Ramos (cell line): ENCODE measurements at regions not wholly inside any gene's neighbourhood (a gene's known extent, or its start where the extent isn't known, plus 50 kb on each side); places are given as distances from the start of the nearest gene placed in this dataset.
"Not testable (repeated sequence)": the region's sequence is repeated elsewhere in the genome, so short reads cannot be mapped to it uniquely, and the experiment has no call there.

ENCODE experiments used
- in situ Hi-C: fragments of 300-500 bp; cut with MboI; formaldehyde crosslinking; loops from one replicate; pipeline ENCODE4 v1.14.3; 2022; ENCODE audit warnings: low sequenced_read_pairs; ENCODE audit not compliant: unreplicated experiment

DNA sequence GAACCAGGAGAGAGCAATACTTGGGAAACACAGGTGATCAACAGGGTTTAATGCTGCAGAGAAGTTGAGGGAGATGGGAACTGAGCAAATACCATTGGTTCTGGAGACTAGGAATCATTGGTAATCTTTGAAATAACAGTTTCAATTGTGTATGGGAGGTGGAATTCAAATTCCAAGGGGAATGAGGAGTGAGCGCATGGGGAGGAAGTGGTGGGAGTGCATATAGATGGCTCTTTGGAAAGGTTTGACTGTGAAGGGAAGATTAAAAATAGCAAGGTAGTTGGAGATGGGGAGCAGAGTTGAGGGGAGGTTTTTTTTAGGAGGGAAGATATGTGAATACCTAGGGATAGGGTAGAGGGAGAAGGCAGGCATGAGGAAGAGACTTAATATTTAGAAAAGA lies 51.1 kb upstream of the ROPN1 start:
- in situ Hi-C loops, result no loop called here

DNA sequence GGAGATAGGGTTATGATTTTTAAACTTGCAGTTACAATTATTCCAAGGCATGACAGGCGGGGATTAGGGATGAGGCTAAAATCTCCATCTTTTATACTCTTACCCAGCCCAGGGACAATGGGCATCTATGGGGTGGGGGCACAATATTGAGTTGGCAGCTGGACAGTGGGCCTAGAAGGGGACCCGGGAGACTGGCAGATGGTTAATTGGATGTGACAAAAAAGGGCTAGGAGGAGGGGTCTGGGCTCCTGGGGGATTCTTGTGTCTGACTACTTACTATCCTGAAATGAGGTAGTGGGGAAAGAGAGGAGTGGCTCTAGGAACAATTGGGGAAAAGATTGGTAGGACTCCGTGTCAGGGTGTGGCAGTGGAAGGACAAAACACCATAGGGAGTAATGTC lies 53.0 kb upstream of the ROPN1 start:
- in situ Hi-C loops, result no loop called here

DNA sequence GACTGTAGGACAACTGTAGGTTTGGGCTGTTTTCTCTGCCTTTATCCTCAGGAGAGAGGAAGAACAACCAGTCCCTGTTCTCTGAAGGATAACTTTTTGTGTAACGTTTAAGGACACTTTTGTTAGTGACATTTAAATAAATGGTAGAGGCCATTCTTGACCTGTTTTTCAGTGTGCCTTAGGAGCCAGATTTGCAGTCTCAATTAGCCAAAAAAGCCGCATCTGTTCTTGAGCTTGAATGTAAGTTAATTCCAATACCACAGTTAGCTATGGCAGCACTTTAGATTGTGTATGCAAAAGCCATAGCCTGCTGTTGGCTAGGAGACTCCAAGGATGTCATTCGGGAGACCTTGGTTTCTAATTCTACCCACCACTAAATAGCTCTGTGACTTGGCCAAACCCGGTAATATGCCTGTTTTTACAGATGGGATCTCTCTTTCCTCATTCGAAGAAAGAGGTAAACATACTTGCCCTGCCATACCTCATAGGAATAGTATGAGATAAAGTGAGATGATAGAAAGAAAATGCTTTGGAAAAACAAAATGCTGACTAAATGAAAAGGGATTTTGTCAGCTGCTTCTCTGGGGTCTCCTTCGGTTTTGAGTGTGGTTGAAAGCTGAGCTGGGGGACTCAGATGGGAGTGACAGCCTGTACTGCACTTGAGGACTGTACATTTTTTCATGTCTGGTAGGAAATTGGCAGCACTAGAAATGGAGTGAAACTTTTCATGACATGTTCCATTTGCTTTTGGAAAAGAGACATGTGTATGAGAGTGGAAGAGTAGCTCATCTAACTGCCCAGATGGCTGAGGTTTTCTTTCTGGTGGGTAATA lies 57.3 kb upstream of the ROPN1 start:
- in situ Hi-C loops, result no loop called here

DNA sequence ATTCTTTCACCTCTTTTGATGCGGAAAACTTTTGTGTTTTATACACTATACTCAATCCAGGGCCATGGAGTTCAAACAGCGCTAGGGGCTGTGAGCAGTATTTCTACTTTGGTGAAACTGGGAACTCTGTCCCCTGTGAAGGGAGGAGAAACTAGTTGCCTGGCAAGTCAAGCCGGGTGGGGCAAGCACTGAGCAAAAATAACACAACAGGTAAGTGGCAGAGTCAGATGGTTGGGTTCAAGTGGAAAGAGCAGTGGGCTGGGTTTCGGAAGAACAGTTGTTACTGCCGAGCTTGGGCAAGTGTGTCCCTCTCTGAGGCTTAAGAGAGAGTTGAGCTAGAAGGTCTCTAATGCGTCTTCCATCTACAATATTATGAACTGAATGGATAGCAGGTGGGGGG lies 59.7 kb upstream of the ROPN1 start:
- in situ Hi-C loops, result no loop called here

DNA sequence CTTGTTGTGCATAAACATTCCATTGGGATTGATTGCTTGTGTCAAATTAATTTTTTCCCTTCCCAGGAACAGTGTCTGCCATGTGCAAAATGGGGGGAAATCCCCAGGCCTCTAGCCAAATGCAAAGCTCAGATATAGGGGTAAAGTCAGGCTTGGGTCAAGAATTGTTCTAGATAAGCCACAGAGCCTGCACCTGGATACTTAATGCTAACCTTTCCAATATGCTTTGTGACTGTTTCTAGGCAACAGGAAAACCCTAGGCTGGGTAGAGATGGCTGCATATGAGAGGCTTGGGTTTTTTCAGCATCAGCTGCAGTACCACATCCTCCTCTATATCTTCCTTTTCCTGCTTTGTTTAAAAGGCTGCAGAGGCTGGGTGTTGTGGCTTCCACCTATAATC lies 61.9 kb upstream of the ROPN1 start:
- in situ Hi-C loops, result no loop called here

DNA sequence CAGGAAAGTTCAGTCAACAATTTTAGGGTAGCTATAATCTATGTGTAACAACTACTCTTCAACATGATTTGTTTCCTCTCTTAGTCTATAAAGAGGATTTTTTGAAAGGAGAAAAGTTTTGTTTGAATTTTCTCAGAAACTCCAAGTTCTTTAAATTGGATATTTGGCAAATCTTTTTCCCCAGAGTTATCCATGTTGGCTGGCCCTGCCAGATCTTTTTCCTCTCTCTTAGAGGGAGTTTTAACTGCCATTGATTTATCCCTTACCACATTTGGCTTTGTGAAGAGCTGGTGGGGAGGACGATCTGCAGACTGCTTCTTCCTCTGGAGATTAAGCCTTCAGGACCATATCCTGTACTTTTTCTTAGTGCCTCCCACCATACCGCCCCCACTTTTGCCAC lies 64.9 kb upstream of the ROPN1 start:
- in situ Hi-C loops, result no loop called here

DNA sequence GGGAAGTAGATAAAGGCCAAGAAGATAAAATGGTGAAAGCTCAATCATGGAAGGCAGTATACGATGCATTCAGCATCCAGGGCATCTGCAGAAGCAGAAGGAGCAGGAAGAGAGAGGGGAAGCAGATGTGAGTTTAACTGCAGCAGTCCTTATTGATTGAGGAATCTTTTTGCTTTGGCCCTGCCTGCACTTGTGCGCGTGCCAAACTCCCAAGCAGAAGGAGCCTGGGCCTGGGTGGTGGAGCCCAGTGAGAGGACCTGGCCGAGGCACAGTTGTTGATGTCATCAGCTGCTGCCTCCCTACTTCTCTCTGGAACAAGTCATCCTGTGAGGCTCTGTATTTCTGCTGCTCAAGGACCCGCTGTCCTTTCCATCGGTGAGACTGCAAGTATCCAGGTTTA lies 65.5 kb upstream of the ROPN1 start:
- in situ Hi-C loops, result no loop called here

DNA sequence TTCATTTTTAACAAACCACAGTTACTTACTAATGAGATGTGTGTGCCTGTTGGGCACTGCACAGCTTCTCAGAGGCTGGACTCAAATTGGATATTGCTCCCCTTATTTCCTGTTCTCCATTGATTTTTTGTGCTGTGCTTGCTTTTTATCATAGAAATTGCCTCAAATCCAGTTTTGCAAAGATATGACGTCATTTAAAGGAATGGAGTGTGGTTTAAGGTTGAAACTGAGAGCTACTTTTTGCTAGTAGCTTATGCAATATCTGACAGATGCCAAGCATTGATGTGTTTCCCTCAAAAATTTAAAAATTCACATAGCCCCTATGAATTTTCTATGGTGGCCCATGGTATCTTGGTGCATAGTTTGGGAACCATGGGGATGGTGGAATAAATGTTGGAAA lies 67.7 kb upstream of the ROPN1 start:
- in situ Hi-C loops, result no loop called here

DNA sequence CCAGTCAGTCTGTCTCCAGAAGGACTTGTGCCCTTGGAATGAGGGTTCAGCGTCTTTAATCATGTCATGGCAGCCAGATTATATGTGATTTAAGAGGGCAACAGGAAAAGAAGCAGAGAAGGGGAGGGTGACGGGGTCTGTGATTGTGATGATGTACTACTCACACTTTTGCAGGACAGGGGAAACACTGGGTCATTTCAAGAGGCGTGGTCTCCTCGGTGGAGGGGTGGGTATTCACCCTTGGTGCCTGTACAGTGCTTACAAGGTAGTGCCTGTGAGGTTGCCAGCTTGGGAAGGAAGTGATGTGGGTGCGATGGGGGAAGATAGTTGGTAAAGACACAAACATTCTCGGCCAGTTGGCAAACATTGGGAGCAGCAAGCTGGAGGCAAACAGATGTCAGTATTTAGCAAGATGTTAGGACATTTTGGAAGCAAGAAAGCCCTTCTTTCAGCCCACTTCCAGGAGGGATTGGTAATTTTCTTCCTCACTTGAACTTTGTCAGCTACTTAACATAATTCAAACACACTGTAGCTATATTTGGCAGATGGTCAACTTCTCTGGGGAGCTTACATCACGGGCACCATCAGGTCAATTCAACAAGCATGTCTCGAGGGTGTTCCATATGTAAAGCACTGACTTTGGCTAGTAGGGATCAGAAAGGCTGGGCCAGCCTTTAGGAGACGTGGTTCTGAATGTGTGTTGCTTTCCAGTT lies 71.4 kb upstream of the ROPN1 start:
- in situ Hi-C loops, result no loop called here

DNA sequence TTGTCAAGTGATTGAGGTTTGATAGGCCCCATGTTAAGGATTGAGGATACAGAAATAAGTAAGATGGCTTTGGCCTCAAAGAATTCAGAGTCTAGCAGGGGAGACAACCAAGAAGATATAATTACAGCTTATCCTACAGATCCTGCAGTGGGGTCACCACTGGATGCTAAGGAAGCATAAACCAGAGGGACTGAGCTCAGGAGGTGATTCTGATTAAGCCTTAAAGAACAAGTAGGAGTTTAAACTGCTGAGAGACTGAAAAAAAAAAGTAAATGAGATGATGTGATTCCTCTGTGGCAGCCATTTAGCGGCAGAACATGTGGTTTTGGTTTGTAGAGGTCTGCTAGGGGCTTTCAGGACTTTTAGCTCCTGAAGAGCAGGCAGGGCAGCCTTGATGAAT lies 72.1 kb upstream of the ROPN1 start:
- in situ Hi-C loops, result no loop called here

DNA sequence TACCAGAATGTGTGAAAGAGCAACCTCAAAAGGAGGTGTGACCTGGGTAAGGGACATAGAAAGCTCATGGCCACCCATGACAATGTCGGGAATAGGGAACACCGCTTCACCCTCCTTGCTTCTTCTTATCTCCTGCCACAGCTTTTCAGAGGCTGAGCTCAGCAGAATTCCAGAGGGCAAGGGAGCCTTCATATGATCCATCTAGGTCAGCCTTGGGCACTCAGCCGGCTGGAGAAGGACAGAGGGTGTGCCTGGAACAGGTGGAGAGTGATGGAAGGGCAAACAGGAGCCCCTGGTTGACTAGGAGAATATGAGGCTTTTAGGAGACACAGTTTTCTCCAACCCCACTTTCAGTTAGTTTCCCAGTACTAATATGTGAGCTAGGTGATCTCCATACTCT lies 74.6 kb upstream of the ROPN1 start:
- in situ Hi-C loops, result not testable (repeated sequence)

DNA sequence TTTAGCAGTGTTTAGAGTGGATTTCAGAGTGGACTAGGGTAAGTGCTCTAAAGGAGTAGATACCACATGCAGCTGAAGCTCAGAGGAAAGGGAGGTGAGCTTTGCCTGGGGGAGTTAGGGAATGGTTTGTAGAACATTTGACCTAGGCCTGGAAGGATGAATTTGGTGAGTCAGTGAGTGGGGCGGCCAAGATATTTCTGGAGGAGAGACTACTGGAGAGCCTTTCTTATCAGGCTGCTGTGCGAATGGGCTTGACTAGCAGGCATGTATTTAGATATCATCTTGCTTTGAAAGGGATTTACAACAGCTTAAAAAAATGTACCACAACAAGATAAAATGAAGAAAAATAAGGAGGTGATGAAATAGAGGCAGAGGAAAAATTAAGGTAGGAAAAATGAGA lies 77.8 kb upstream of the ROPN1 start:
- in situ Hi-C loops, result not testable (repeated sequence)

DNA sequence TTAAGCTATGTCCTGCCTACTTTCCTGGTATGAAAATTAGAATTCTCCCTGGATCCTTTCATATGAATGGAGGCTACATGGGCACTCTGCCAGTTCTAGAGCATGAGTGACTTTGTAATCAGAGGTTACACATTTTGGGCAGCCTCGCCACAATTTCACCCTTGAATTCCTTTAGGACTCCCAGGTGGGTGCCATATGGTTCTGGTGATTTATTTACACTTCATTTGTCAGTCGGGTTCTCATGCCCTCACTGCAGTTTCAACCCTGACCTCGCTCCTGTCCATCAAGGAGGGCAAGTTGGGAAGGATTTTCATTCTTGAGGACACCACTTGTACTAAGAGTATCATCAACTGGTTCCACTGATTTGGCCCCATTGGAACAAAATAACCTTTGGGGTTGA lies 83.2 kb upstream of the ROPN1 start:
- in situ Hi-C loops, result not testable (repeated sequence)

DNA sequence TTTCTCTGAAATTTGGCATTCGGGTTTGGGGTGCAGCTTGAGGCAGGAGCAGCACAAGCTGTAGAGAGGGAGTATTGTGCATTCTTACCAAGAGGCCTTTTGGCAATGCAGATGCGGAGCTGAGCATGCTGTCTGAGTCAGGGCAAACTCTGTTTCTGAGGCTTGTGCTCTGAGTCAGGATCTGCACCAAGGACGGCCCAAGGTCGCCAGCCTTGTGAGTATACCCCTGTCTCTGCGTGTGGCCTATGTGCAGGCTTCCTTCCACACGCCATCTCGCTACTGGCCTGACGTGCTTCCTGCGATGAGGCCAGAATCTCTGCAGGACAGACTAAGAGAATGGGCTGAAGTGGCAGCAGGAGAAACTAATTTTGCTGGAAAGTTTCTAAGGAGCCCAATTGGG lies 83.8 kb upstream of the ROPN1 start:
- in situ Hi-C loops, result no loop called here

DNA sequence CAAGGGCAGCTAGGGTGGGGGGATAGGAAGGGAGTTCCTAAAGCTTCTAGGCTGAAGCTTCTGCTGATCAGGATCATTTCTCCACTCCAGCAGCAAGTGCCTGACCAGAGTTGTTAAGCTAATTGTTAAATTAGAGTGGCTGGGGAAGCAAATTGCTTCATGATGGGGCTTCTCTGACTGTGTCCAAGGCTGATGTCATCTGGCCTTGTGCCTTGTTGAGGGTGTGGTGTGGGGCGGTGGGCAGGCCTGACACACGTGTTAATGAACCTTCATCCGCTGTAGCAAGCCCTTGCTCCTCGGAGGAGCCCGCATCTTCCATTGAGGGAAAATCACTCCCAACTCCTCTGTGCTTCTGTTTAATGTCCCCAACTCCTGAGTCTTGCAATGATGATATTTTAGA lies 84.3 kb upstream of the ROPN1 start:
- in situ Hi-C loops, result no loop called here

DNA sequence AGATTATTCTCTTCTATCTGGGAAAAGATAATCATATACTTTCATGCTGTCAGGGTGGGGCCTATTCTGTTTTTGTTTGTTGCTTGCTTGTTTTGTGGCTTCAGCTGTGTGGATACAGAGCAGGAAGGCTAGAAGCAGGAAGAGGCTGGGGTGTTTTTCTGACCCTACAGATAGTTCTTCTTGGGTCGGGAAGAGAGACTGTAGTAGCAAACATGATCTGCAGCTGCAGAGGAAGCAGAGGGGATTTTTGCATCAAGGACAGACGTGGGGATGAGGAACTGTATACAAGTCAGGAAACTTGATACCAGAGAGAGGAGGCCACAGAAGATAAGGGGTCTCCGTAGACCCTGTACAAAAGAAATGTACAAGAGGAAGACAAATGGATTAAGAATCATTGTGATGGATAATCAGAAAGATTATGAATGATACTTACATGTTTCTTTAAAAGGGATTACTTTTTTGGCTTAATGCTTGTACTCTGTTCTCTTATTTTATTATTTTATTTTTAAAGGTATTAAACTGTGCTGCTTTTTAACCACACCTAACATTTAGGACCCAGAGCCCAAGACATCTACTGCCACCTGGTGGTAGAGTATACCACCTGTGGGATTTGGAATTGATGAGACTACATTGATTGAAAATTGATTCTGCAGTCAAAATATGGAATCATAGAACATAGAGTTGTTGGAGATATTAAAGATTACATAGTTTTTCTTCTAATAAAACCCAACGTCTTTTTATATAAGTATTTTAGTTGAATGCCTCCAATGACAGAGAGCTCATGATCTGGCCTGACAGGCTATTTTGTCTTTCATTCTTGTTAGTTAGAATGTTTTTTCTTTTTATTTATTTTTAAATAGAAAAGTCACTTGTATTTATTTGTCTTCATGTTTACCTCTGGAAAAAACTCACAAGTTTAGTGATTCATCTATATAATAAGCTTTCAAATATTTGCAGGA lies 87.3 kb upstream of the ROPN1 start:
- in situ Hi-C loops, result no loop called here

DNA sequence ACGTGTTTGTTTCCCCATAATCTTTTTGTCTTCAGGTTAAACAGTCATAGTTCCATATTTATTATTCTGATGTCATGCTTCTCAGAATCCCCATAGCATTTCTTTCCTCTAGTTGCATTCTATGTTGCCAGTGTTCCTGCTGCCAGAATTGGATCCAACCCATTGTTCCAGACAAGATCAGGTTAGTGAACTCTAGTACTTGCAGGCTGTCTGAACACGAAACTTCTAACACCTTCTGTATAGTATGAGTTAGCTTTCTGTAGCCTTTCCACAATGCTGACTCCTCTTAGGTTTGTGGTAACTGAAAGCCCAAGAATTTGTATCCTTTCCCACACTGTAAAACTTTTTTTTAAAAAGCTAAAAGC lies 88.0 kb upstream of the ROPN1 start:
- in situ Hi-C loops, result no loop called here

DNA sequence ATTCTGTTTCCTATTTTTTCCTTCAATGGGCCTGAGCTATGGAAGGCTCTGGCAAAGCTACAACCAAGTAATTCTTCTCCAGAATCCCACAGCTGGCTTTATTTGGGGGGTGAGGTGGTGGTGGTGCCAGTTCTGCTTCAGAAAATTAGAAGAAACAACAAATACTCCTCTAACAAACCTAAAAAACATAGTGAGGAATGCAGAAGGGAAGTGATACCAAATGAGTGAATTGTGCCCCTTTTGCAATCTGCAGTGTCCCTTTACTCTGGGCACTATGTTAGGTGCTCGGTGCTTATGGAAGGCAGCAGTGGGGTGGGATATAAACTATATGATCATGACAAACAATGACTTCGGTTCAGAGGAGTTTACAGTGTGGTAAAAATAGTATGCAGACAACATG lies 90.4 kb upstream of the ROPN1 start:
- in situ Hi-C loops, result no loop called here

DNA sequence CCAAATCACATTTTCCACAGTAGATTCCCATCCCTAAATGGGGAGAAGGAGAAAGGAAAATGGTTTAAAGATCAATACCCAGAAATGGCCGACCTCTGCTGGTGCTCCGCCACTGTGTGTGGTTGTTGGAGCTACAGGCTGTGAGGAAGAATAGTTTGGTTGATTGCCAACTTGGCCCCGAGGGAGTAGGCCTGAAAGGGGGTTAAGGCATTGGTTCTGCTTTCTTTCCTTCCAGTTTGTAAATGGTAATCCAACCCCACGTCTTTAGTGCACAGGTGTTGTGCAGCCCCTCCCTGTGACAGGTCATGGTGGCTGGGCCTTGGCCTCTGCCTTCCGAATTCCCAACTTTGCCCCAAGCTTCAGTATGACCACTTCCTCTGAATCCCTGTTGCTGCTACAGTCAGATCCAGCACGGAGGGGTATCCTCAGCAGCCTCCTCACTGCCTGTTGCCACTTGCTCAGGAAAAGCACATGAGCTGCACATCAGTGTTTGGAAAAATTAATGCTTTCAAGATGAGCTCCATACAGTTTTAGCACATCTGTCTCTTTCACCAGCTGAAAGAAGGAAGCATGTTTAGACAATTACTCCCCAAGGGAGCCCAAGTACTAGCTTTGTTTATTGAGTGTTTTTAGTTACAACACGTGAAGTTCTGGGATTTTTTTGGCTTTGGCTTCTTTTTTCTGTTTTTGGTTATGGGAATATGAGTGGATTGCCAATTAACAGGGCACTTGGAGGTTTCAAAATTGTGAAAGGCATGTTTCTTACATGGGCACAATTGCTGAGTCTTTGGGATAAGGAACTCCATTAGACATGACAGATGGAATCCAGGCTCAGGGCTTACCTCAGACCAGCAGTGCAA lies 92.3 kb upstream of the ROPN1 start:
- in situ Hi-C loops, result no loop called here

DNA sequence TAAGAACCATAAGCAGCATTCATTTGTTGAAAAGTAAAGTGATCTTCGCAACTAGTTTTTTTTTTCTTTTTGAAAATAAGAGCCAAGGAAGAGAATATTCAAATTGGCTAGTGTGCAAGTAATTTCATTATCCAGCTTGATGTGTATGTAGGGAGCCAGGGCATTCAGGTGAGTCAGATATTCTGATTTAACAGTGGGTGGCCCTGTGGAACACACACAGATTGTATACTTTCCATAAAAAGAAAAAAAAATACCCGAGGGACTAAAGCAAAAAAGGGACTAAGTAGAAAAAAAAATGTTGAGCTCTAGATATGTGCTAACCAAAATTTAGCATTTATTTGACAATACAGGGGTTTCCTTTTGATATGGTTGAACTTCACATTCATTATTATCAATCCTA lies 96.9 kb upstream of the ROPN1 start:
- in situ Hi-C loops, result no loop called here
